Activated CD4-positive, alpha-beta T cell treated with anti-CD3 and anti-CD28 coated beads, Interleukin-2, Interleukin-6, amounts not matched to agents 100 ng/mL and 50 ng/mL, durations not matched to agents 16 hours and 8 hours (primary cell): ENCODE measurements at regions not wholly inside any gene's neighbourhood (a gene's known extent, or its start where the extent isn't known, plus 50 kb on each side); places are given as distances from the start of the nearest gene placed in this dataset.
A peak's percentile ranks its signal among the peaks of the same experiment; 100 is the strongest.

Experiments
- DNase-seq: peaks from one replicate; pipeline ENCODE4 v3.0.0-alpha.2; 2020

- DNase-seq, result no peak
Observed at GRCh38 chr2:12300019-12300602, 416.6 kb upstream of the TRIB2 start.

DNA sequence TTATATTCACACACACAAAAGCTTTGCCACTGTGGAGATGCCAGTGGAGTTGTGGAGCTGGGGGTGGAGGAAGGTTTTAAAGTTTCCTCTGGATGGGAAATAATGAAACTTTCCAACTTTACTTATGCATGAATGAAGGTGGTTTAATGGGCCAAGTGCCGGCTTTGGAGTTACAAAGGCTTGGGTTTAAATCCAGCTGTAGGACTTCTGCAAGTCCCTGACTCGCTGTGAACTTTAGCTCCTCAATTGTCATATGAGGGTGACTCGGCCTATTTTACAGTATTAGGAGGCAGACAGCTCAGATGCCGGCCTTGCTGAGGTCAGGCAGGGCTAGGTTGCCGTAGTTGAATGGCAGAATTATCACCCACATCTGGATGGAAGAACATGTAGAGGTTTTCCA is 415.8 kb upstream of the TRIB2 start:
- no peak for DNase-seq

DNA sequence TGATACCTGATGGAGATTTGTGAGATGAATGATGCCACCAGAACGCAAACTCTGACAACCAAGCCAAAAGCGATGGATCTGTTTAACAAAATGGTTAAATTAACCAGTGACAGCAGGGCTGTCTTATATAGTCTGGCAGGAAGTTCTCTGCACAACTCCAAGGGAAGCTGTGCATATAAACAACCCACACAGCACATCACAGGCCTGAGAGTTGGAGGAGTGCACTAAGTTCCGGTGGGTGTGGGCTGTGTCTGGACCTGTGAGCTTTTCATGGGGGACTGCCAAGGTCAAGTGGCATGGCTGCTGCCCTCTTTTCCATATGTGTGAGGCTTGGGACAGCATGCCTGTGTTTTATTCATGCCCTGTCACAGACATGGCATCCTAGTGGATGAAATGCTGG is 414.6 kb upstream of the TRIB2 start:
- no peak for DNase-seq

- no peak for DNase-seq
Observed at GRCh38 chr2:12302691-12303090, 414.0 kb upstream of the TRIB2 start.

GRCh38 chr2:12303181-12304030 is 413.3 kb upstream of the TRIB2 start:
- peak; percentile 65 for DNase-seq

GRCh38 chr2:12304564-12305171 is 412.1 kb upstream of the TRIB2 start:
- DNase-seq, result no peak

DNA sequence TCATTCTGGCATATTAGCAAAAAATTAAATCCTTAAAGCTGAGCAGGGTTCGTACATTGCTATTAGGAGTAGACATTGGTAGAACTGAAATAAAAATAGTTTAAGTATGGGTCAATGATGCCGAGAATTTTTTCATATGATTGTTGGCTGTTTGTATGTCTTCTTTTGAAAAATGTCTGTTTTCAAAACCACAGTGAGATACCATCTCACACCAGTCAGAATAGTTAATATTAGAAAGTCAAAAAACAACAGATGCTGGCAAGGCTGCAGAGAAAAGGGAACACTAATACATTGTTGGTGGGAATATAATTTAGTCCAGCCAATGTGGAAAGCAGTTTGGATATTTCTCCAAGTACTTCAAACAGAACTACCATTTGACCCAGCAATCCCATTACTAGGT is 410.8 kb upstream of the TRIB2 start:
- no peak for DNase-seq

DNA sequence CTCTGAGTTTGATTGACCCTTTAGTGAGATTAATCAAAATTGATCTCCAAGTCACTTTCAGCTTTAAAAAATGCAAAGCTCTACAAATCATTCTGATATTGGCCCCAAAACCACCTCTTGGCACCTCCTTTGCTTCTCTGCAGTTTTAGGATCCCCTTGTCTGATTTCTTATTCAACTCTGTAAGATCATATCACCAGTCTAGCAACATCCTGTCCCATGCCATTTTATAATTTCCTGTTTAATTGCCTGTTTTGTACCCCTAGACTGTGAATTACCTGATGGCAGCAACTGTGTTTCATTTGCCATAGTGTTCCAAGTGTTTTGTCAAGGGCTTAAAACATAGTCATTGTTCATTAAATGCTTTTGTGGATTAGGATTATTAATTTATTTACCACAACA is 406.3 kb upstream of the TRIB2 start:
- no peak for DNase-seq

- no peak for DNase-seq
Observed at GRCh38 chr2:12313445-12314126, 403.1 kb upstream of the TRIB2 start.

GRCh38 chr2:12314127-12314760 is 402.5 kb upstream of the TRIB2 start:
- DNase-seq, result no peak

GRCh38 chr2:12315224-12315623 is 401.5 kb upstream of the TRIB2 start:
- no peak for DNase-seq

DNA sequence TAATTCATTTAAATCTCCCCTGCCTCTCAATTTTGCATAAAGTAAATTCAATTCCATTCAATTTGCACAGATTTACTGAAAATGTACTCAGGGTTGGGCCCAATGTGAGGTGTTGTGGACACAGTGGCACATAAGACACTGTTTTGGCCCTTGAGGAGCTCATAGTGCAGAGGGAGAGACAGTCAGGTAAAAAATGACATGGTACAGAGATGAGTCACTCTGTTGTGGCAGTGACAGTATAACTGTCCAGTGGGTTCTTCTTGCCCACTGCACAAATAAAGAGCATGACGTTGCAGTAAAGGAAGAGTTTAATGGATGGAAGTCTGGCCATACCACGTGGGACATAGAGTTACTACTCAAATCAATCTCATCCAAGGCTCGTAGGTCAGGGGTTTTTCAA is 400.3 kb upstream of the TRIB2 start:
- no peak for DNase-seq

DNA sequence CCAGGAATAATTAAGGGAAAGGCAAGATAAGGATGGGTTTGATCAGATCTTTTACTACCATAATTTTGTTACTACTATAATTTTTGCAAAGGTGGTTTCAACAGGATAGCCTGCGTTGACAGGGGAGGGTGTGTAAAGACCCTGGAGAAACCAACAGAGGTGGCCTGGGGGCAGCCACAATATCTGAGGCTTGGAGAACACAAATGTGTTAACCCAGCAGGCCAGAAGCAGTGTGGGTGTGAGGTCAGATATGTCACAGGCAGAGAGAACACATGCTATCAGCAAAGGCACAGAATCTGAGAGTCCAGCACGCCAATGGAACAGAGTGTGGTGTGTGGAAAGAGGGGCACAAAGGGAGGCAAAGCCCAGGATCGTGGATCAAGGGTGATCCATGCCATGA is 399.4 kb upstream of the TRIB2 start:
- DNase-seq, result no peak

- DNase-seq, result no peak
Observed at GRCh38 chr2:12317814-12318426, 398.8 kb upstream of the TRIB2 start.

GRCh38 chr2:12318427-12319057 is 398.2 kb upstream of the TRIB2 start:
- no peak for DNase-seq

DNA sequence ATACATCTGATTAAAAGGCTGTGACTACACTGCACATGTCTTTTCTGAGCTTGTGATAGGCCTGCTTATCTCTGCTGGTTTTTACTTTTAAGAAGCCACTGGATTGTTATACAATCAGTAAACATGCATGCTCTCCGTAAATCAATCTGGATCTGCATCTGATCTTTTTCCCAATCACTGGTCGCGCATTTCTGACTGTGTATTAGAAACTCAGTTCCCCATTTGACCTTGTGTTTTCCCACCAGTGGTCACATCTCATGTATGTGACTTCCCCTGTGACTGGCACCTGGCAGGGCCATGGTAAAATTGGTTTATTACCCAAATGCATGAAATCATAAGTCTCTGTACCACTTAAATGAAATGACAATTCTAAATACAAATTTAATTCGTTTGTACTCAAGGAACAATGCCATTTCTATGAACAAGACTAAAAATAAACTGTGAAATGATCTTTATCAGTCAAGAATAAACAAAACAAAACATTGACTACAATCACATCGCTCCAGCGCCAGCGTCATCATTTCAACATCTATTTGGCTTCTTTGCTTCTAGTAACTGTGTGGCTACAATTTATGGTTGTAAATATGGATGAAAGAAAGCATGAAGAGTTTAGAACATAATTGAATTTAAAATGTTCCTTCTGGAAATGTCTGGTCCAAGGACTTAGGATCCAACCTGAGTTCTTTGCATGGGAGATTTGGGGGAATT is 396.6 kb upstream of the TRIB2 start:
- DNase-seq, result no peak

DNA sequence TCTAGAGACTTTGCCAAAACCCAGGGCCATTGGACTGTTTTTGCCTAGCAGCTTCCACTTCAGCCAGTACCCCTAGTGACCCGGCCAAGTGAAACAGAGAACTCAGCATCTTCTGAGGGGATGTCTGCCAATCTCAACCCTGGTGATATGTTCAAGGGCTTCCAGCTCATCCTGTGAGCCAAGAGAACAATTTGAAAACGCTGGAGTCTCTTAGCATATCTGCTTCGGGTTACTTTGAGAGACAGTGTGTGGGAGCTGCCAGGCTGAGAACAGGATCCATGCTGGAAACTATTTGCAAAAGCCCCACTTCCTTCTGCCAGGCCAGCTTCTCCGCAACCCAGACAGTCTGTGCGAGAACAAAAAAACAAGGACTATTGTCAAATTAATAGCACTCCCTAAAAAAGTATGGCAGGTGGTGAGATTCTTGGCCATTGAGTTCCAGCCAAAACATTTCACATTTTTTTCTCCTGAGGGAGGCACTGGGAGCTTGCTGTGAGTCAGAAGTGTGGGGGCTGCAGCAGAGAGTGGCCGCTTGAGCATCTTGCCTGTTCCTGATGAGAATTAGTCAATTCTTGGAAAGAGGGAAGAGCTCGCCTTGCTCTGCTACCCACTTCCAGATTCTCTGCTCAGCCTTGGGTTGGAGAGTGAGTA is 395.6 kb upstream of the TRIB2 start:
- no peak for DNase-seq

- no peak for DNase-seq
Observed at GRCh38 chr2:12321886-12322285, 394.9 kb upstream of the TRIB2 start.

- DNase-seq, result no peak
Observed at GRCh38 chr2:12325806-12326205, 390.9 kb upstream of the TRIB2 start.

GRCh38 chr2:12326449-12327190 is 390.1 kb upstream of the TRIB2 start:
- DNase-seq, result peak; percentile 6
